ENCODE measurements at regions not wholly inside any gene's neighbourhood (a gene's known extent, or its start where the extent isn't known, plus 50 kb on each side); places are given as distances from the start of the nearest gene placed in this dataset.
"Not testable (repeated sequence)": the region's sequence is repeated elsewhere in the genome, so short reads cannot be mapped to it uniquely, and the experiment has no call there.

GRCh38 chr2:166651991-166652390, 157.9 kb upstream of the SCN7A start:
- no peaks in the 10 kb centered on the region for H3K36me3 ChIP-seq
- no peak for DNase-seq (ENCODE audit: low spot score)
- H3K4me3 ChIP-seq, result no peak overlapping the region
- H3K27me3 ChIP-seq, result no peaks in the 10 kb centered on the region
- no peaks in the 10 kb centered on the region for H3K9me3 ChIP-seq
- no peak overlapping the region for H3K27ac ChIP-seq
- peaks cover 0 to 8% of the 10 kb centered on the region in 2 donors for H3K4me1 ChIP-seq
- TF ChIP-seq, protein P1, sequence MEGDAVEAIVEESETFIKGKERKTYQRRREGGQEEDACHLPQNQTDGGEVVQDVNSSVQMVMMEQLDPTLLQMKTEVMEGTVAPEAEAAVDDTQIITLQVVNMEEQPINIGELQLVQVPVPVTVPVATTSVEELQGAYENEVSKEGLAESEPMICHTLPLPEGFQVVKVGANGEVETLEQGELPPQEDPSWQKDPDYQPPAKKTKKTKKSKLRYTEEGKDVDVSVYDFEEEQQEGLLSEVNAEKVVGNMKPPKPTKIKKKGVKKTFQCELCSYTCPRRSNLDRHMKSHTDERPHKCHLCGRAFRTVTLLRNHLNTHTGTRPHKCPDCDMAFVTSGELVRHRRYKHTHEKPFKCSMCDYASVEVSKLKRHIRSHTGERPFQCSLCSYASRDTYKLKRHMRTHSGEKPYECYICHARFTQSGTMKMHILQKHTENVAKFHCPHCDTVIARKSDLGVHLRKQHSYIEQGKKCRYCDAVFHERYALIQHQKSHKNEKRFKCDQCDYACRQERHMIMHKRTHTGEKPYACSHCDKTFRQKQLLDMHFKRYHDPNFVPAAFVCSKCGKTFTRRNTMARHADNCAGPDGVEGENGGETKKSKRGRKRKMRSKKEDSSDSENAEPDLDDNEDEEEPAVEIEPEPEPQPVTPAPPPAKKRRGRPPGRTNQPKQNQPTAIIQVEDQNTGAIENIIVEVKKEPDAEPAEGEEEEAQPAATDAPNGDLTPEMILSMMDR (IDR thresholded peaks at IDR 0.05), result no peak

GRCh38 chr2:166651080-166651675, 157.1 kb upstream of the SCN7A start:
- H3K4me3 ChIP-seq, result no peak overlapping the region
- H3K36me3 ChIP-seq, result no peaks in the 10 kb centered on the region
- H3K4me1 ChIP-seq, result peaks cover 0 to 8% of the 10 kb centered on the region in 2 donors
- TF ChIP-seq, protein P1 (IDR thresholded peaks at IDR 0.05), result no peak
- no peaks in the 10 kb centered on the region for H3K27me3 ChIP-seq
- DNase-seq (ENCODE audit: low spot score), result no peak
- H3K9me3 ChIP-seq, result no peaks in the 10 kb centered on the region
- H3K27ac ChIP-seq, result no peak overlapping the region

- Histone ChIP-seq H3K9me3 (no peaks in the 10 kb centered on the region), H3K36me3 (no peaks in the 10 kb centered on the region), H3K4me1 (peaks cover 0 to 8% of the 10 kb centered on the region in 2 donors), H3K27me3 (no peaks in the 10 kb centered on the region), H3K27ac (no peak overlapping the region), H3K4me3 (no peak overlapping the region)
- TF ChIP-seq, protein P1 (IDR thresholded peaks at IDR 0.05), result no peak
- DNase-seq (ENCODE audit: low spot score), result no peak
Measured at GRCh38 chr2:166647935-166648334, 153.9 kb upstream of the SCN7A start.

- TF ChIP-seq, protein P1 (IDR thresholded peaks at IDR 0.05), result no peak
- Histone ChIP-seq H3K36me3 (no peaks in the 10 kb centered on the region), H3K4me1 (no peaks in the 10 kb centered on the region), H3K27ac (peak overlapping the region in 1 of 2 donors; percentile 8), H3K9me3 (no peaks in the 10 kb centered on the region), H3K4me3 (no peak overlapping the region), H3K27me3 (no peaks in the 10 kb centered on the region)
- no peak for DNase-seq (ENCODE audit: low spot score)
Measured at GRCh38 chr2:166643980-166644379, 149.9 kb upstream of the SCN7A start.

GRCh38 chr2:166641516-166641915, 147.5 kb upstream of the SCN7A start:
- H3K4me1 ChIP-seq; H3K36me3 ChIP-seq; H3K27me3 ChIP-seq; H3K27ac ChIP-seq; H3K9me3 ChIP-seq; H3K4me3 ChIP-seq; DNase-seq (ENCODE audit: low spot score): not testable (repeated sequence)

- TF ChIP-seq, protein P1 (IDR thresholded peaks at IDR 0.05), result no peak
- Histone ChIP-seq H3K4me1 (no peaks in the 10 kb centered on the region), H3K9me3 (no peaks in the 10 kb centered on the region), H3K27ac (no peak overlapping the region), H3K36me3 (no peaks in the 10 kb centered on the region), H3K4me3 (no peak overlapping the region), H3K27me3 (no peaks in the 10 kb centered on the region)
- DNase-seq (ENCODE audit: low spot score), result no peak
Measured at GRCh38 chr2:166637051-166637450, 143.0 kb upstream of the SCN7A start.
